HFF-Myc (cell line): ENCODE measurements at regions not wholly inside any gene's neighbourhood (a gene's known extent, or its start where the extent isn't known, plus 50 kb on each side); places are given as distances from the start of the nearest gene placed in this dataset.

ENCODE experiments used
- DNase-seq: peaks from one replicate; pipeline ENCODE4 v3.0.0-alpha.2; 2011; ENCODE audit warnings: low read depth; ENCODE audit errors: extremely low read depth
- H3K4me3 ChIP-seq: replicated peaks from 2 replicates; pipeline ENCODE4 v1.5.1; 2011; ENCODE audit warnings: low read depth, mild to moderate bottlenecking, control low read depth, low read length
- CTCF ChIP-seq: IDR thresholded peaks from 2 replicates; pipeline ENCODE4 v1.5.1; 2012; ENCODE audit warnings: mild to moderate bottlenecking, low read depth, low read length, control low read depth; ENCODE audit errors: missing control alignments

- TF ChIP-seq CTCF, result no peak
- no peak for DNase-seq
- no peak overlapping the region for H3K4me3 ChIP-seq
Observed at GRCh38 chr20:60664106-60664505, 588.0 kb upstream of the CDH4 start.

- H3K4me3 ChIP-seq, result no peak overlapping the region
- TF ChIP-seq CTCF, result no peak
- DNase-seq, result no peak
Observed at GRCh38 chr20:60667641-60668040, 584.4 kb upstream of the CDH4 start.

GRCh38 chr20:60669211-60669610 is 582.9 kb upstream of the CDH4 start:
- no peak overlapping the region for H3K4me3 ChIP-seq
- no peak for TF ChIP-seq CTCF
- no peak for DNase-seq

- H3K4me3 ChIP-seq, result no peak overlapping the region
- TF ChIP-seq CTCF, result no peak
- DNase-seq, result no peak
Observed at GRCh38 chr20:60676011-60676410, 576.0 kb upstream of the CDH4 start.

- H3K4me3 ChIP-seq, result no peak overlapping the region
- no peak for DNase-seq
Observed at GRCh38 chr20:60677819-60678218, 574.2 kb upstream of the CDH4 start.

GRCh38 chr20:60680554-60680953 is 571.5 kb upstream of the CDH4 start:
- no peak overlapping the region for H3K4me3 ChIP-seq
- TF ChIP-seq CTCF, result no peak
- DNase-seq, result no peak

More at GRCh38 chr20:60677819-60678218, 574.2 kb upstream of the CDH4 start:
- TF ChIP-seq CTCF, result no peak

GRCh38 chr20:60687213-60687612 is 564.8 kb upstream of the CDH4 start:
- no peak for TF ChIP-seq CTCF
- no peak overlapping the region for H3K4me3 ChIP-seq
- no peak for DNase-seq
